ENCODE measurements at regions not wholly inside any gene's neighbourhood (a gene's known extent, or its start where the extent isn't known, plus 50 kb on each side); places are given as distances from the start of the nearest gene placed in this dataset.

- Histone ChIP-seq H3K27me3 (ENCODE audit: insufficient read depth, low read depth, low read length) (no peaks in the 10 kb centered on the region), H3K27ac (ENCODE audit: low read length) (no peak overlapping the region), H4K20me1 (ENCODE audit: insufficient read depth) (no peaks in the 10 kb centered on the region), H3K4me3 (ENCODE audit: low read length) (no peak overlapping the region), H3K9ac (ENCODE audit: low read length) (no peak overlapping the region), H3K9me2 (ENCODE audit: insufficient read depth, low read length) (no peaks in the 10 kb centered on the region), H3K36me3 (ENCODE audit: insufficient read depth, low read length) (no peaks in the 10 kb centered on the region), H3K4me2 (ENCODE audit: low read length) (no peak overlapping the region), H2AFZ (ENCODE audit: low read depth, low read length) (no peak overlapping the region), H3K9me3 (ENCODE audit: low read length) (no peaks in the 10 kb centered on the region), H3K79me2 (replicated peaks; ENCODE audit: insufficient read depth, low read length) (no peaks in the 10 kb centered on the region), H3F3A (ENCODE audit: insufficient read depth, low read length, poor library complexity, severe bottlenecking) (no peaks in the 10 kb centered on the region)
- TF ChIP-seq, protein P1, sequence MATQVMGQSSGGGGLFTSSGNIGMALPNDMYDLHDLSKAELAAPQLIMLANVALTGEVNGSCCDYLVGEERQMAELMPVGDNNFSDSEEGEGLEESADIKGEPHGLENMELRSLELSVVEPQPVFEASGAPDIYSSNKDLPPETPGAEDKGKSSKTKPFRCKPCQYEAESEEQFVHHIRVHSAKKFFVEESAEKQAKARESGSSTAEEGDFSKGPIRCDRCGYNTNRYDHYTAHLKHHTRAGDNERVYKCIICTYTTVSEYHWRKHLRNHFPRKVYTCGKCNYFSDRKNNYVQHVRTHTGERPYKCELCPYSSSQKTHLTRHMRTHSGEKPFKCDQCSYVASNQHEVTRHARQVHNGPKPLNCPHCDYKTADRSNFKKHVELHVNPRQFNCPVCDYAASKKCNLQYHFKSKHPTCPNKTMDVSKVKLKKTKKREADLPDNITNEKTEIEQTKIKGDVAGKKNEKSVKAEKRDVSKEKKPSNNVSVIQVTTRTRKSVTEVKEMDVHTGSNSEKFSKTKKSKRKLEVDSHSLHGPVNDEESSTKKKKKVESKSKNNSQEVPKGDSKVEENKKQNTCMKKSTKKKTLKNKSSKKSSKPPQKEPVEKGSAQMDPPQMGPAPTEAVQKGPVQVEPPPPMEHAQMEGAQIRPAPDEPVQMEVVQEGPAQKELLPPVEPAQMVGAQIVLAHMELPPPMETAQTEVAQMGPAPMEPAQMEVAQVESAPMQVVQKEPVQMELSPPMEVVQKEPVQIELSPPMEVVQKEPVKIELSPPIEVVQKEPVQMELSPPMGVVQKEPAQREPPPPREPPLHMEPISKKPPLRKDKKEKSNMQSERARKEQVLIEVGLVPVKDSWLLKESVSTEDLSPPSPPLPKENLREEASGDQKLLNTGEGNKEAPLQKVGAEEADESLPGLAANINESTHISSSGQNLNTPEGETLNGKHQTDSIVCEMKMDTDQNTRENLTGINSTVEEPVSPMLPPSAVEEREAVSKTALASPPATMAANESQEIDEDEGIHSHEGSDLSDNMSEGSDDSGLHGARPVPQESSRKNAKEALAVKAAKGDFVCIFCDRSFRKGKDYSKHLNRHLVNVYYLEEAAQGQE (IDR thresholded peaks at IDR 0.05; ENCODE audit: borderline replicate concordance) = no peak
- TF ChIP-seq RAD21 (conservative IDR thresholded peaks at IDR 0.05) = no peak
- TF ChIP-seq CTCF (IDR thresholded peaks at IDR 0.05; ENCODE audit: poor library complexity, severe bottlenecking) = no peak
- TF ChIP-seq EP300 (conservative IDR thresholded peaks at IDR 0.05; ENCODE audit: poor library complexity, severe bottlenecking) = no peak
- TF ChIP-seq EZH2 (IDR thresholded peaks at IDR 0.05; ENCODE audit: borderline replicate concordance, insufficient read depth, low read length, poor library complexity, severe bottlenecking) = no peak
- TF ChIP-seq POLR2AphosphoS5 (IDR thresholded peaks at IDR 0.05) = no peak
- TF ChIP-seq MXI1 (conservative IDR thresholded peaks at IDR 0.05; ENCODE audit: poor library complexity, severe bottlenecking) = no peak
- TF ChIP-seq TAF1 (IDR thresholded peaks at IDR 0.05; ENCODE audit: low read depth) = no peak
- no peak for TF ChIP-seq SMC3 (conservative IDR thresholded peaks at IDR 0.05; ENCODE audit: poor library complexity)
These were observed 153.2 kb downstream of the FASLG start for GRCh38 chr1:172812118-172812517.

DNA sequence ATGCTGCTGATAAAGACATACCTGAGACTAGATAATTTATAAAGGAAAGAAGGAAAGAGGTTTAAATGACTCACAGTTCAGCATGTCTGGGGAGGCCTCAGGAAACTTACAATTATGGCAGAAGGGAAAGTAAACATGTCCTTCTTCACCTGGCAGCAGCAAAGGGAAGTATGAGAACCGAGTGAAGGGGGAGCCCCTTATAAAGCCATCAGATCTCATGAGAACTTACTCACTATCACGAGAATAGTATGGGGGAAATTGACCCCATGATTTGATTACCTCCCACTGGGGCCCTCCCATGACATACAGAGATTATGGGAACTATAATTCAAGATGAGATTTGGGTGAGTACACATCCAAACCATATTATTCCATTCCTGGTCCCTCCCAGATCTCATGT is 154.4 kb downstream of the FASLG start:
- Histone ChIP-seq H3K9me2 (ENCODE audit: insufficient read depth, low read length) (no peaks in the 10 kb centered on the region), H3K4me3 (ENCODE audit: low read length) (no peak overlapping the region), H3K4me2 (ENCODE audit: low read length) (no peak overlapping the region), H3K79me2 (replicated peaks; ENCODE audit: insufficient read depth, low read length) (no peaks in the 10 kb centered on the region), H3K36me3 (ENCODE audit: insufficient read depth, low read length) (no peaks in the 10 kb centered on the region), H3K27ac (ENCODE audit: low read length) (no peak overlapping the region), H4K20me1 (ENCODE audit: insufficient read depth) (no peaks in the 10 kb centered on the region), H3K9me3 (ENCODE audit: low read length) (no peaks in the 10 kb centered on the region), H3K9ac (ENCODE audit: low read length) (no peak overlapping the region), H2AFZ (ENCODE audit: low read depth, low read length) (no peak overlapping the region), H3K27me3 (ENCODE audit: insufficient read depth, low read depth, low read length) (no peaks in the 10 kb centered on the region), H3F3A (ENCODE audit: insufficient read depth, low read length, poor library complexity, severe bottlenecking) (no peaks in the 10 kb centered on the region)
- no peak for TF ChIP-seq TAF1 (IDR thresholded peaks at IDR 0.05; ENCODE audit: low read depth)
- no peak for TF ChIP-seq MXI1 (conservative IDR thresholded peaks at IDR 0.05; ENCODE audit: poor library complexity, severe bottlenecking)
- TF ChIP-seq CTCF (IDR thresholded peaks at IDR 0.05; ENCODE audit: poor library complexity, severe bottlenecking) = no peak
- no peak for TF ChIP-seq RAD21 (conservative IDR thresholded peaks at IDR 0.05)

Measured in neural cell (in vitro differentiated cells).